GM12864 (cell line): ENCODE measurements at regions not wholly inside any gene's neighbourhood (a gene's known extent, or its start where the extent isn't known, plus 50 kb on each side); places are given as distances from the start of the nearest gene placed in this dataset.
"Not testable (repeated sequence)": the region's sequence is repeated elsewhere in the genome, so short reads cannot be mapped to it uniquely, and the experiment has no call there.

Experiments used
- DNase-seq: peaks from one replicate; pipeline ENCODE4 v3.0.0-alpha.2; 2011; ENCODE audit warnings: low read depth
- H3K4me3 ChIP-seq: 2 replicates; pipeline ENCODE4 v1.5.1; 2011; ENCODE audit warnings: mild to moderate bottlenecking, low read depth, low read length, control low read depth
- CTCF ChIP-seq: IDR thresholded peaks from 2 replicates; pipeline ENCODE4 v1.5.1; 2011; ENCODE audit warnings: low read depth, mild to moderate bottlenecking, moderate library complexity, low read length, control low read depth, inconsistent platforms; ENCODE audit errors: missing control alignments

- no peak for DNase-seq
- H3K4me3 ChIP-seq: no peak overlapping the region
- TF ChIP-seq CTCF: no peak
Observed at GRCh38 chr12:86601550-86602308, 345.5 kb upstream of the MGAT4C start.

- no peak overlapping the region for H3K4me3 ChIP-seq
- TF ChIP-seq CTCF: no peak
Observed at GRCh38 chr12:86600664-86601231, 344.6 kb upstream of the MGAT4C start.

GRCh38 chr12:86597431-86597830 is 341.2 kb upstream of the MGAT4C start:
- no peak for TF ChIP-seq CTCF
- DNase-seq: no peak
- H3K4me3 ChIP-seq: no peak overlapping the region

More at GRCh38 chr12:86600664-86601231, 344.6 kb upstream of the MGAT4C start:
- no peak for DNase-seq

- no peak for TF ChIP-seq CTCF
- no peak overlapping the region for H3K4me3 ChIP-seq
Observed at GRCh38 chr12:86590296-86590695, 334.1 kb upstream of the MGAT4C start.

GRCh38 chr12:86574143-86574542 is 318.0 kb upstream of the MGAT4C start:
- DNase-seq: no peak
- no peak for TF ChIP-seq CTCF
- no peak overlapping the region for H3K4me3 ChIP-seq

More at GRCh38 chr12:86590296-86590695, 334.1 kb upstream of the MGAT4C start:
- DNase-seq: no peak

- no peak for TF ChIP-seq CTCF
- no peak overlapping the region for H3K4me3 ChIP-seq
- no peak for DNase-seq
Observed at GRCh38 chr12:86572455-86572854, 316.3 kb upstream of the MGAT4C start.

GRCh38 chr12:86565038-86565437 is 308.8 kb upstream of the MGAT4C start:
- no peak for DNase-seq
- no peak overlapping the region for H3K4me3 ChIP-seq
- TF ChIP-seq CTCF: no peak

GRCh38 chr12:86555491-86555890 is 299.3 kb upstream of the MGAT4C start:
- not testable (repeated sequence) for H3K4me3 ChIP-seq, DNase-seq
